HEK293T (cell line): ENCODE measurements at regions not wholly inside any gene's neighbourhood (a gene's known extent, or its start where the extent isn't known, plus 50 kb on each side); places are given as distances from the start of the nearest gene placed in this dataset.
"Not testable (repeated sequence)": the region's sequence is repeated elsewhere in the genome, so short reads cannot be mapped to it uniquely, and the experiment has no call there.

Experiments used
- CTCF ChIA-PET: fragments of 350-600 bp; formaldehyde crosslinking; extraction: SDS; loops from one replicate; lab custom pipeline; 2021; ENCODE audit warnings: antibody characterized with exemption, inconsistent platforms; lab: Yijun Ruan, JAX
- POLR2A ChIA-PET: fragments of 350-600 bp; formaldehyde crosslinking; extraction: SDS; loops from one replicate; lab custom pipeline; 2020; ENCODE audit warnings: antibody characterized with exemption, inconsistent platforms; lab: Yijun Ruan, JAX
- DNase-seq: peaks from one replicate; pipeline ENCODE4 v3.0.0; 2012; ENCODE audit warnings: mixed read lengths; ENCODE audit errors: extremely low spot score
- ARNT ChIP-seq: fragments of 450-650 bp; IDR thresholded peaks from 2 replicates; pipeline ENCODE4 v1.6.1; 2017; ENCODE audit warnings: mild to moderate bottlenecking
- BHLHE40 ChIP-seq: fragments of 450-650 bp; IDR thresholded peaks from 2 replicates; pipeline ENCODE4 v1.6.1; 2016; ENCODE audit warnings: mild to moderate bottlenecking, moderate library complexity, borderline replicate concordance
- CTBP1 ChIP-seq: fragments of 450-650 bp; IDR thresholded peaks from 2 replicates; pipeline ENCODE4 v1.6.1; 2016; ENCODE audit warnings: borderline replicate concordance
- ELF4 ChIP-seq: fragments of 450-650 bp; IDR thresholded peaks from 2 replicates; pipeline ENCODE4 v1.6.1; 2017; ENCODE audit warnings: antibody characterized with exemption
- FOXA1 ChIP-seq: fragments of 450-650 bp; IDR thresholded peaks from 2 replicates; pipeline ENCODE4 v1.6.1; 2016; ENCODE audit warnings: mild to moderate bottlenecking
- FOXK2 ChIP-seq: fragments of 450-650 bp; IDR thresholded peaks from 2 replicates; pipeline ENCODE4 v1.6.1; 2016; ENCODE audit warnings: mild to moderate bottlenecking
- FOXM1 ChIP-seq: fragments of 450-650 bp; IDR thresholded peaks from 2 replicates; pipeline ENCODE4 v1.6.1; 2017; ENCODE audit warnings: mild to moderate bottlenecking, borderline replicate concordance
- HDGF ChIP-seq: fragments of 450-650 bp; IDR thresholded peaks from 2 replicates; pipeline ENCODE4 v1.6.1; 2017; ENCODE audit warnings: antibody characterized with exemption, borderline replicate concordance
- L3MBTL2 ChIP-seq: fragments of 450-650 bp; conservative IDR thresholded peaks from 2 replicates; pipeline ENCODE4 v1.6.1; 2016; ENCODE audit warnings: mild to moderate bottlenecking
- LEF1 ChIP-seq: fragments of 450-650 bp; IDR thresholded peaks from 2 replicates; pipeline ENCODE4 v1.6.1; 2017; ENCODE audit warnings: mild to moderate bottlenecking, borderline replicate concordance
- NFRKB ChIP-seq: fragments of 450-650 bp; IDR thresholded peaks from 2 replicates; pipeline ENCODE4 v1.6.1; 2016; ENCODE audit warnings: mild to moderate bottlenecking, moderate library complexity
- SP1 ChIP-seq: fragments of 450-650 bp; IDR thresholded peaks from 2 replicates; pipeline ENCODE4 v1.6.1; 2017
- SUZ12 ChIP-seq: fragments of 450-650 bp; IDR thresholded peaks from 2 replicates; pipeline ENCODE4 v1.6.1; 2016; ENCODE audit warnings: mild to moderate bottlenecking
- TARDBP ChIP-seq: fragments of 450-650 bp; IDR thresholded peaks from 2 replicates; pipeline ENCODE4 v1.6.1; 2016
- ZNF384 ChIP-seq: fragments of 450-650 bp; IDR thresholded peaks from 2 replicates; pipeline ENCODE4 v1.6.1; 2016
- TF ChIP-seq, protein P1 (sequence below): fragments of 450-650 bp; IDR thresholded peaks from 2 replicates; pipeline ENCODE4 v1.6.1; 2016

DNA sequence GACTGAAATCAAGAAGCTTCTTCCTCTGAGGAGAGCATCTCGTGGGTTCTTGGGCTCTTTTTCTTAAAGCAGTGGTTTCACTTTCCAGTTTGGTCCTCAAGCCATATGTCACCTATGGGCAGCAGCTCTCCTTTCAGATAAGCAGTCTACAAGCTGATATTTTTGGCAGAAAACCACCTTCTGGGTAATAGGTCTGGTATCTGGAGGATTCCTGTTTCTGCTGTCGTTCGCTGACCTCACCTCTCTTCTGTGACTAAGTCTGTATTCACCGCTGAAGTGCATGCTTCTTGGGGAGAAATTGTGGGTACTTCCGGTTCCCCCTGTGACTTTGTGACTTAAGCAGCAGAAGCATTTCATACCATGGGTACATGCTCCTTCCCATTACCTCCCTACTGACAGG, 193.6 kb downstream of the EDN1 start:
- POLR2A ChIA-PET = interaction anchor here (1.2 kb wide), 1 partner anchor 10 kb away, joined by 3 read pairs; no protein-coding TSS in a partner anchor
- no peak for DNase-seq
- CTCF ChIA-PET = interaction anchor here (1.2 kb wide), 1 partner anchor 20 kb away, joined by 5 read pairs; no protein-coding TSS in a partner anchor
- TF ChIP-seq SP1 (no peak), BHLHE40 (no peak), L3MBTL2 (no peak), LEF1 (no peak)

DNA sequence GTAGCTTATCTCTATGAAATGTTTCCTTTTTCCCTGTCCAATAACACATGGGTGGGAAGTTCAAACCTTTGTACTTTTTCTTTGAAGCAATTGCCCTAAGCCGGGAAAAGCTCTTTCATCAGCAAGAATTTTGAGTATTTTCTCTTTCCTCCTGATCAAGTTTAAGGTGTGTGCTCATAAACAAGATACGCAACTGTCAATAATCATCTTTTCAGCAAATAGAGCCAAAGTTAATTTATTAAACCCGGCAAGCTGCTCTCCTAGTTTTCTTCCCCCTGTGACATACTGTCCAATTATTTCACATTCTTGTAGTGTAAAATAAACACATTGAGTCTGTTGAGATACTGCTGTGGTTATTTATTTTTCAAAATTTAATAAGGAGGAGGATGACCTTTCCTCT, 194.4 kb downstream of the EDN1 start:
- DNase-seq = no peak
- CTCF ChIA-PET = no interaction called here
- POLR2A ChIA-PET = no interaction called here
- TF ChIP-seq ELF4 (no peak), FOXA1 (no peak), ARNT (no peak), BHLHE40 (no peak), CTBP1 (no peak), FOXM1 (no peak), LEF1 (no peak), L3MBTL2 (no peak), FOXK2 (no peak), NFRKB (no peak)

DNA sequence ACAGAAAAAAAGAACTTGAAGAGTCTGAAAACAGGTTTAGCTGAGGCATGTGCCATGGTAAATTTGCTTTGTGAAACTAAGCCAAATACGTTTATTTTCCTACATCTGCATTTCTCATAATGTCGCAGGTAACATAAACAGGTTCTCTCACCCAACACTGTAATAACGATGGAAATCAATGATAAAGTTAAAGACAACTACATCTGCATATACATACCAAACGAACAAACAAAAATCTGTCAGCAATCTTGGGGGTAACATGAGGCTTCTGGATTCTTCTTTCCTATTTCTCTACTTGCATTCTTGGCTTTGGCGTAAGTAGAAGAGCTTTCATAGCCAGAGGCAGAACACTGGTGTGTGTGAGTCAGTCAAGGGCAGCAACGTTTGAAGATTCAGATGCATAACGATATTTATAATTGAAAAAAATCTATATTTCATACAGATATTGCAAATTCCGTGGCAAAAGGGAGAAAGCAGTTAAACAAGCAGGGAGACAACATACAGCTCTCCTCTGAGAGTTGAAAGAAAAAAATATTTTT, 195.1 kb downstream of the EDN1 start:
- no peak for DNase-seq
- ChIA-PET CTCF (no interaction called here), POLR2A (no interaction called here)
- no peak for TF ChIP-seq TARDBP
- no peak for TF ChIP-seq SP1
- no peak for TF ChIP-seq NFRKB
- no peak for TF ChIP-seq ELF4
- TF ChIP-seq ZNF384 = no peak
- no peak for TF ChIP-seq HDGF
- TF ChIP-seq FOXM1 = no peak
- no peak for TF ChIP-seq LEF1
- no peak for TF ChIP-seq FOXA1
- TF ChIP-seq, protein P1, sequence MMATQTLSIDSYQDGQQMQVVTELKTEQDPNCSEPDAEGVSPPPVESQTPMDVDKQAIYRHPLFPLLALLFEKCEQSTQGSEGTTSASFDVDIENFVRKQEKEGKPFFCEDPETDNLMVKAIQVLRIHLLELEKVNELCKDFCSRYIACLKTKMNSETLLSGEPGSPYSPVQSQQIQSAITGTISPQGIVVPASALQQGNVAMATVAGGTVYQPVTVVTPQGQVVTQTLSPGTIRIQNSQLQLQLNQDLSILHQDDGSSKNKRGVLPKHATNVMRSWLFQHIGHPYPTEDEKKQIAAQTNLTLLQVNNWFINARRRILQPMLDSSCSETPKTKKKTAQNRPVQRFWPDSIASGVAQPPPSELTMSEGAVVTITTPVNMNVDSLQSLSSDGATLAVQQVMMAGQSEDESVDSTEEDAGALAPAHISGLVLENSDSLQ = no peak
- no peak for TF ChIP-seq BHLHE40
- no peak for TF ChIP-seq SUZ12
- no peak for TF ChIP-seq L3MBTL2
- no peak for TF ChIP-seq CTBP1
- TF ChIP-seq ARNT = no peak
- TF ChIP-seq FOXK2 = no peak

DNA sequence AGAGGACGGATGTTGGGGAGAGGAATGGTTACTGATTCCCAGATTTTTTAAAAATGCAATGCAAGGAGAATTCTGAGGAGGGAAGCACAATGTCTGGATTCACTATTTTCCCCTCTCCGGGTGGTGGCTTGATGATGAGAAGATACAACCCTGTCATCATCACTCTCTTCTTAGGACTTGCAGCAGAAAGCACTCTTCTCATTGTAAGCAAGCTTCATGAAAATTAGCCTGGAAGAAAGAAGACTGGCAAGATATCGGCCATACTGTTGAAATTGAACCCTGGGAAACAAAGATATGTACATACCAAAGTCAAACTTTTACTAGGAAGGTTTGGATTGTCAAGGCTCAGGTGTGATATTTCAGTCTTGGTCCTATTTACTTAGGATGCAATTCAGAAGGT, 195.7 kb downstream of the EDN1 start:
- CTCF ChIA-PET = no interaction called here
- TF ChIP-seq FOXK2 (no peak), ZNF384 (no peak), FOXM1 (no peak), LEF1 (no peak), NFRKB (no peak), TARDBP (no peak), SUZ12 (no peak), ARNT (no peak), CTBP1 (no peak), HDGF (no peak), FOXA1 (no peak), L3MBTL2 (no peak)
- TF ChIP-seq, protein P1 = no peak
- POLR2A ChIA-PET = no interaction called here

DNA sequence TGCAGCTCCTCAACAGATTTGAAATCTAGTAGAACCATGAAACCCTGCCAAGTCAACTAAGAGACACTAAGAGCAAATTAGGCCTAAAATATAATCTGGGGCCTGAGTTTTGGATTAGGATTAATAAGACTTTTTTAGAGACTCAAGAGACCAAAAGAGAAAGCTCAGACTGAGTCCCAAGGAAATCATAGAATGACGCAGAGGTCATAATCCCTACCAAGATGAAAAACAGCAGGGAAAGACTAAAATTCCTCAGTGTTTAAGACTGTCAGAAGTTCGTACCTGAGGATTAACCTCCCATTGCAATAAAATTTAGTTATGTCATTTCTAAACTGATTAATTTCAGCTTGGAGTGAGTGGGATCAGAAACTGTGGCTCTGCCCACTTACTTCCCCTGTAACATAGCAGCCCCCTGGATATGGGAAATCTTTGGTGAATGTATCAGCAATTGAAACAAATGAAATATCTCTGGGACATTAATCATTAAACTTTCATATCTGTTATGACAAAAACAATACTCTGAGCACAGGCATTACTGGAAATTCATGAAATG, 200.3 kb downstream of the EDN1 start:
- no peak for DNase-seq
- CTCF ChIA-PET = interaction anchor here (0.8 to 1.1 kb wide), 2 partner anchors 9 to 14 kb away, joined by 4 read pairs; no protein-coding TSS in a partner anchor
- TF ChIP-seq ELF4 (no peak), FOXK2 (no peak), CTBP1 (no peak), L3MBTL2 (no peak), BHLHE40 (no peak), SP1 (no peak), FOXM1 (no peak), ZNF384 (no peak), FOXA1 (no peak), HDGF (no peak), ARNT (no peak), TARDBP (no peak), LEF1 (no peak)
- TF ChIP-seq, protein P1 = no peak
- POLR2A ChIA-PET = no interaction called here

More for the DNA sequence above, 195.7 kb downstream of the EDN1 start:
- DNase-seq = no peak

DNA sequence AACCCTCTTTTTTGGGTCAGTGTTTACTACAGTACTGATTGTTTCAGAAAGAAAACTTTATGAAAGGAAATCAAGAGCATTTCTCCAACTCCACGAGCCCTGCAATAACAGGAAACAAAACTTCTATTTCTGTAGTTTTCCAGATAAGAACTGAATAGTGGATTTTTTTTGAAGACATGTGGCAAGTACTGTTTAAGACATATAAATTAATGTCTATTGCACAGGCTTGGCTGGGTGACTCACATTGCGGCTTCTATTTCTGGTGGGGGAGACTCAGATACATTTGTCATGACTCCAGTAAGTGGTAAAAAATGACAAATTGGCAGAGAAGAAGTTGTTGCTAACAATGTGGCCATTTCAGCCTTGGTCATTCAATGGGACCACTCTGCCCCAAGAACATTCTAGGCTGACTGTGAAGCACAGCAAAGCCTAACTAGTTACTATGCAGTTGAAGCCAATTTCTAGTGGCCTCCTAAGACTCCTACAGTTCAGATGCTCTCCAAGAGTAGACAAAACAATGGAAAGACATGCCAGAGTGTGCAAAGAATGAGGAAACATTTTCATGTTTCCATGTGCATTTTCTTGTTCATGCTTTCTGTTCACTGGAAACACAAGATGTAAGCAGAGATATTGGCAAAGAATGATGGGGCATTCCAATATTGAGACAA, 200.9 kb downstream of the EDN1 start:
- DNase-seq = no peak

DNA sequence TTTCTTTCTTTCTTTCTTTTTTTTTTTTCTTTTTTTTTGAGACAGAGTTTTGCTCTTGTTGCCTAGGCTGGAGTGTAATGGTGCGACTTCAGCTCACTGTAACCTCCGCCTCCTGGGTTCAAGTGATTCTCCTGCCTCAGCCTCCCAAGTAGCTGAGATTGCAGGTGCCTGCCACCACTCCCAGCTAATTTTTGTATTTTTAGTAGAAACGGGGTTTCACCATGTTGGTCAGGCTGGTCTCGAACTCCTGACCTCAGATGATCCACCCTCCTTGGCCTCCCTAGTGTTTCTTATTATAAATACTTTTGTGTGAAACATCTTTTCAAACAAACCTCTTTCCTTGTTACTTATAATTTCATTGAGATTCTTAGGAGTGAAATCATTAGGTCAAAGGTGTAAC, 202.8 kb downstream of the EDN1 start:
- DNase-seq, POLR2A ChIA-PET: not testable (repeated sequence)
- CTCF ChIA-PET = interaction anchor here (1.0 to 2.0 kb wide), 2 partner anchors 10 to 11 kb away, joined by 4 to 6 read pairs; no protein-coding TSS in a partner anchor

More for the DNA sequence above, 200.9 kb downstream of the EDN1 start:
- ChIA-PET POLR2A (no interaction called here), CTCF (no interaction called here)
- TF ChIP-seq TARDBP (no peak), FOXA1 (no peak), FOXM1 (no peak), BHLHE40 (no peak), CTBP1 (no peak), L3MBTL2 (no peak), ZNF384 (no peak), LEF1 (no peak), ARNT (no peak), SUZ12 (no peak), SP1 (no peak), NFRKB (no peak)
- TF ChIP-seq, protein P1 = no peak
